H1 (cell line): ENCODE measurements at regions not wholly inside any gene's neighbourhood (a gene's known extent, or its start where the extent isn't known, plus 50 kb on each side); places are given as distances from the start of the nearest gene placed in this dataset.

Source experiments
- CTCF ChIA-PET: fragments of 300-600 bp; sonication (Branson Sonifier 250); formaldehyde crosslinking; loops from one replicate; lab custom pipeline; 2021; ENCODE audit not compliant: partially characterized antibody; lab: Charles Lee
- POLR2A ChIA-PET: fragments of 300-600 bp; sonication (Branson Sonifier 250); formaldehyde crosslinking; loops from one replicate; lab custom pipeline; 2021; ENCODE audit warnings: inconsistent platforms; ENCODE audit not compliant: partially characterized antibody; lab: Charles Lee
- DNase-seq, 2 experiments: peaks; one replicate each; pipeline versions ENCODE4 v3.0.0 to v3.0.0-alpha.2; 2010 to 2022; ENCODE audit warnings: low spot score in 2 of 2, low read depth in 1 of 2, mixed read lengths in 1 of 2
- FAIRE-seq: peaks from 2 replicates; lab custom pipeline; 2011; peaks lifted over from hg19 to GRCh38; lab: Jason Lieb, UNC
- H2AFZ ChIP-seq: 2 replicates; pipeline ENCODE4 v1.8.1; 2012; ENCODE audit warnings: low read length, inconsistent platforms
- H2AK5ac ChIP-seq: 2 replicates; pipeline ENCODE4 v1.6.1; 2013; ENCODE audit warnings: low read depth, low read length
- H2BK120ac ChIP-seq: replicated peaks from 2 replicates; pipeline ENCODE3; 2013; ENCODE audit warnings: low read depth, low read length, inconsistent platforms
- H2BK12ac ChIP-seq: 2 replicates; pipeline ENCODE4 v1.6.1; 2013; ENCODE audit warnings: low read depth, low read length
- H2BK15ac ChIP-seq: 2 replicates; pipeline ENCODE4 v1.6.1; 2013; ENCODE audit warnings: low read length
- H2BK20ac ChIP-seq: 2 replicates; pipeline ENCODE4 v1.6.1; 2013; ENCODE audit warnings: low read length
- H2BK5ac ChIP-seq: 2 replicates; pipeline ENCODE4 v1.6.1; 2013; ENCODE audit warnings: low read depth, low read length
- H3K14ac ChIP-seq: 2 replicates; pipeline ENCODE4 v1.6.1; 2013; ENCODE audit warnings: inconsistent platforms; ENCODE audit not compliant: insufficient read length
- H3K18ac ChIP-seq: 2 replicates; pipeline ENCODE4 v1.6.1; 2013; ENCODE audit warnings: low read length; ENCODE audit errors: extremely low read depth
- H3K23ac ChIP-seq: 2 replicates; pipeline ENCODE4 v1.6.1; 2013; ENCODE audit warnings: inconsistent platforms; ENCODE audit not compliant: insufficient read length
- H3K23me2 ChIP-seq: 2 replicates; pipeline ENCODE4 v1.6.1; 2013; ENCODE audit warnings: low read depth, low read length
- H3K27ac ChIP-seq: 2 replicates; pipeline ENCODE4 v1.6.1; 2011; ENCODE audit warnings: low read depth, low read length, inconsistent platforms
- H3K27me3 ChIP-seq, 4 experiments: replicated peaks in 1 of 4; 1 replicate in 1 of 4; 2 replicates in 3 of 4; pipeline versions ENCODE4 v1.6.1 to v1.8.1; 2011 to 2013; ENCODE audit warnings: low read length in 3 of 4, mild to moderate bottlenecking in 3 of 4, inconsistent platforms in 2 of 4, mixed read lengths in 2 of 4, moderate library complexity in 1 of 4; ENCODE audit not compliant: control insufficient read depth in 3 of 4, insufficient read depth in 3 of 4; ENCODE audit errors: extremely low read depth in 1 of 4
- H3K36me3 ChIP-seq, 4 experiments: 2 replicates each; pipeline versions ENCODE4 v1.6.1 to v1.8.1; 2011 to 2013; ENCODE audit warnings: mild to moderate bottlenecking in 4 of 4, low read length in 3 of 4, moderate library complexity in 2 of 4, control low read depth in 1 of 4, inconsistent platforms in 1 of 4; ENCODE audit not compliant: insufficient read depth in 4 of 4, control insufficient read depth in 2 of 4
- H3K4ac ChIP-seq: replicated peaks from 2 replicates; pipeline ENCODE3; 2013; ENCODE audit warnings: low read length, low read depth, mixed read lengths, inconsistent platforms; ENCODE audit not compliant: insufficient read length
- H3K4me1 ChIP-seq, 4 experiments: replicated peaks in 1 of 4; 1 replicate in 1 of 4; 2 replicates in 3 of 4; pipeline versions ENCODE4 v1.6.1 to v1.8.1; 2011 to 2013; ENCODE audit warnings: low read length in 3 of 4, inconsistent platforms in 2 of 4, mixed read lengths in 1 of 4; ENCODE audit not compliant: insufficient read depth in 4 of 4, control insufficient read depth in 3 of 4
- H3K4me2 ChIP-seq, 2 experiments: 2 replicates each; pipeline versions ENCODE4 v1.6.1 to v1.8.1; 2011 to 2013; ENCODE audit warnings: low read depth in 2 of 2, low read length in 2 of 2, control low read depth in 1 of 2, inconsistent platforms in 1 of 2, mild to moderate bottlenecking in 1 of 2; ENCODE audit not compliant: insufficient read depth in 1 of 2
- H3K4me3 ChIP-seq, 4 experiments: fragments of 200-600, 300-600 bp in 1 of 4; sonication (generic), shearing (Covaris generic), sonication (Bioruptor Twin) in 1 of 4; 2 replicates each; pipeline versions ENCODE4 v1.5.1 to v1.8.1; 2011 to 2016; ENCODE audit warnings: low read length in 4 of 4, low read depth in 3 of 4, control low read depth in 2 of 4, inconsistent platforms in 2 of 4, mild to moderate bottlenecking in 2 of 4, mixed read lengths in 1 of 4, moderate library complexity in 1 of 4; ENCODE audit not compliant: insufficient read depth in 2 of 4; ENCODE audit errors: extremely low read depth in 1 of 4
- H3K56ac ChIP-seq: replicated peaks from 2 replicates; pipeline ENCODE3; 2013; ENCODE audit warnings: low read depth, mild to moderate bottlenecking, mixed read lengths, low read length, inconsistent platforms; ENCODE audit not compliant: insufficient read length
- H3K79me1 ChIP-seq: 2 replicates; pipeline ENCODE4 v1.6.1; 2013; ENCODE audit warnings: low read depth, low read length, control low read depth
- H3K79me2 ChIP-seq, 2 experiments: 2 replicates each; pipeline versions ENCODE4 v1.6.1 to v1.8.1; 2012 to 2013; ENCODE audit warnings: low read length in 2 of 2, mild to moderate bottlenecking in 2 of 2, inconsistent platforms in 1 of 2; ENCODE audit not compliant: insufficient read depth in 2 of 2, control insufficient read depth in 1 of 2
- H3K9ac ChIP-seq, 4 experiments: replicated peaks in 1 of 4; 1 replicate in 1 of 4; 2 replicates in 3 of 4; pipeline versions ENCODE4 v1.6.1 to v1.8.1; 2011 to 2013; ENCODE audit warnings: low read depth in 3 of 4, low read length in 3 of 4, control low read depth in 2 of 4, mild to moderate bottlenecking in 2 of 4, moderate library complexity in 2 of 4, inconsistent platforms in 1 of 4; ENCODE audit errors: extremely low read depth in 1 of 4
- H3K9me3 ChIP-seq, 2 experiments: 2 replicates each; pipeline versions ENCODE4 v1.6.1 to v1.8.1; 2012 to 2013; ENCODE audit warnings: mild to moderate bottlenecking in 2 of 2, moderate library complexity in 2 of 2, control low read depth in 1 of 2, inconsistent platforms in 1 of 2, low read depth in 1 of 2, low read length in 1 of 2, mixed read lengths in 1 of 2; ENCODE audit not compliant: insufficient read depth in 2 of 2
- H4K20me1 ChIP-seq, 2 experiments: replicated peaks in 1 of 2; 2 replicates each; pipeline versions ENCODE3 to v1.8.1; 2011 to 2013; ENCODE audit warnings: inconsistent platforms in 2 of 2, low read length in 2 of 2, mild to moderate bottlenecking in 1 of 2; ENCODE audit not compliant: insufficient read depth in 2 of 2, control insufficient read depth in 1 of 2
- H4K5ac ChIP-seq: 2 replicates; pipeline ENCODE4 v1.6.1; 2013; ENCODE audit warnings: low read length, low read depth, mixed read lengths, inconsistent platforms; ENCODE audit not compliant: insufficient read length
- H4K8ac ChIP-seq: 2 replicates; pipeline ENCODE4 v1.8.0; 2013; ENCODE audit warnings: mild to moderate bottlenecking, moderate library complexity, low read length, inconsistent platforms; ENCODE audit not compliant: insufficient read depth; ENCODE audit errors: extremely low read depth
- H4K91ac ChIP-seq: replicated peaks from 2 replicates; pipeline ENCODE3; 2013; ENCODE audit warnings: low read length, mixed read lengths, inconsistent platforms; ENCODE audit not compliant: insufficient read length
- CBX5 ChIP-seq: fragments of 300-800, 300-1000 bp; sonication (generic); IDR thresholded peaks from 2 replicates; pipeline ENCODE4 v1.7.1; 2016; ENCODE audit warnings: antibody characterized with exemption, low read length, low read depth
- HDAC6 ChIP-seq: IDR thresholded peaks from one replicate; pipeline ENCODE4 v1.7.1; 2012; ENCODE audit warnings: low read depth, mild to moderate bottlenecking, inconsistent platforms, low read length, moderate library complexity
- JUN ChIP-seq: IDR thresholded peaks from 2 replicates; pipeline ENCODE4 v1.6.1; 2011; ENCODE audit warnings: low read depth, mild to moderate bottlenecking, improper control_type of control experiment, low read length
- KDM1A ChIP-seq: fragments of 200-600, 300-600 bp; sonication (generic); IDR thresholded peaks from 2 replicates; pipeline ENCODE4 v1.7.1; 2016; ENCODE audit warnings: mild to moderate bottlenecking, low read length, borderline replicate concordance
- SRF ChIP-seq: IDR thresholded peaks from 2 replicates; pipeline ENCODE4 v1.6.1; 2011; ENCODE audit warnings: mild to moderate bottlenecking, low read depth, low read length, moderate library complexity
- WGBS, 2 experiments: shearing (Covaris generic) in 1 of 2; methylation state at CpG; one replicate each; pipeline versions ENCODE4 v1.1.6 to v1.1.7; 2013 to 2015; ENCODE audit warnings: low lambda C conversion rate in 2 of 2, mixed read lengths in 2 of 2, inconsistent platforms in 1 of 2, low coverage in 1 of 2, missing lambda C conversion rate in 1 of 2; ENCODE audit not compliant: insufficient replicate concordance in 2 of 2, insufficient coverage in 1 of 2, insufficient read length in 1 of 2; ENCODE audit errors: extremely low coverage in 1 of 2, missing lambda C conversion rate in 1 of 2; 5-methylcytosine and 5-hydroxymethylcytosine counted together

- no peak for FAIRE-seq
These were observed 1131.6 kb downstream of the DTWD2 start for GRCh38 chr5:117856713-117857112.

More at GRCh38 chr5:117856713-117857112, 1131.6 kb downstream of the DTWD2 start:
- no peak overlapping the region for H3K23ac ChIP-seq
- H2BK120ac ChIP-seq: no peak overlapping the region
- H3K23me2 ChIP-seq: no peaks in the 10 kb centered on the region
- no peak overlapping the region for H2AFZ ChIP-seq
- no peak overlapping the region for H3K4ac ChIP-seq
- no peak overlapping the region for H3K56ac ChIP-seq
- H2BK12ac ChIP-seq: no peak overlapping the region
- H2BK15ac ChIP-seq: no peak overlapping the region
- no peak overlapping the region for H4K91ac ChIP-seq
- H2BK5ac ChIP-seq: no peak overlapping the region
- ChIA-PET POLR2A (interaction anchor here (0.6 kb wide), 1 partner anchor 1745 kb away, joined by 4 read pairs; no protein-coding TSS in a partner anchor), CTCF (interaction anchor here (0.6 to 1.6 kb wide), 2 partner anchors 10 to 12 kb away, joined by 4 read pairs; no protein-coding TSS in a partner anchor)
- no peak for DNase-seq
- no peaks in the 10 kb centered on the region for H3K4me1 ChIP-seq
- TF ChIP-seq HDAC6 (no peak), KDM1A (no peak), JUN (no peak), SRF (no peak), CBX5 (no peak)
- H2BK20ac ChIP-seq: no peak overlapping the region
- H4K8ac ChIP-seq: no peak overlapping the region
- H3K9me3 ChIP-seq: no peaks in the 10 kb centered on the region
- no peaks in the 10 kb centered on the region for H3K36me3 ChIP-seq
- no peak overlapping the region for H4K5ac ChIP-seq
- H3K9ac ChIP-seq: no peak overlapping the region
- H3K27me3 ChIP-seq: no peaks in the 10 kb centered on the region
- H3K79me2 ChIP-seq: no peaks in the 10 kb centered on the region
- H3K27ac ChIP-seq: no peak overlapping the region
- no peak overlapping the region for H2AK5ac ChIP-seq
- no peaks in the 10 kb centered on the region for H4K20me1 ChIP-seq
- H3K18ac ChIP-seq: no peak overlapping the region
- no peak overlapping the region for H3K4me2 ChIP-seq
- 95% methylated on average over 4 of the region's 4 CpGs; no CpG with 5 or more reads in 1 of the 2 experiments for WGBS, 2 experiments
- H3K79me1 ChIP-seq: no peaks in the 10 kb centered on the region
- H3K14ac ChIP-seq: no peak overlapping the region
- H3K4me3 ChIP-seq: no peak overlapping the region
